Keratinocyte (primary cell): ENCODE measurements at regions not wholly inside any gene's neighbourhood (a gene's known extent, or its start where the extent isn't known, plus 50 kb on each side); places are given as distances from the start of the nearest gene placed in this dataset.

ENCODE experiments used
- DNase-seq: peaks from one replicate; pipeline ENCODE4 v3.0.0-alpha.2; 2011; ENCODE audit warnings: low read depth, missing footprints, low spot score
- FAIRE-seq: peaks from 2 replicates; lab custom pipeline; 2011; peaks lifted over from hg19 to GRCh38; lab: Jason Lieb, UNC
- H2AFZ ChIP-seq: 2 replicates; pipeline ENCODE4 v1.6.0; 2012; ENCODE audit warnings: low read length, control low read depth, inconsistent platforms; ENCODE audit not compliant: control insufficient read depth
- H3K27ac ChIP-seq: 2 replicates; pipeline ENCODE4 v1.5.1; 2011; ENCODE audit warnings: low read length; ENCODE audit not compliant: control insufficient read depth, insufficient read depth
- H3K27me3 ChIP-seq: 3 replicates; pipeline ENCODE4 v1.6.0; 2011; ENCODE audit warnings: low read length; ENCODE audit not compliant: control insufficient read depth, insufficient read depth; ENCODE audit errors: extremely low read depth
- H3K36me3 ChIP-seq, 2 experiments: 2 replicates in 1 of 2; 3 replicates in 1 of 2; pipeline ENCODE4 v1.5.1; 2011; ENCODE audit warnings: low read length in 2 of 2, mild to moderate bottlenecking in 1 of 2; ENCODE audit not compliant: control insufficient read depth in 2 of 2, insufficient read depth in 2 of 2; ENCODE audit errors: extremely low read depth in 1 of 2
- H3K4me1 ChIP-seq: 3 replicates; pipeline ENCODE4 v1.5.1; 2011; ENCODE audit warnings: low read length; ENCODE audit not compliant: control insufficient read depth, insufficient read depth; ENCODE audit errors: extremely low read depth
- H3K4me2 ChIP-seq: 3 replicates; pipeline ENCODE4 v1.6.0; 2011; ENCODE audit warnings: low read depth, low read length; ENCODE audit not compliant: control insufficient read depth, insufficient read depth; ENCODE audit errors: extremely low read depth
- H3K4me3 ChIP-seq, 3 experiments: fragments of 200-600 bp in 1 of 3; sonication (generic) in 1 of 3; 2 replicates in 2 of 3; 3 replicates in 1 of 3; pipeline ENCODE4 v1.5.1; 2011 to 2016; ENCODE audit warnings: low read length in 3 of 3, mild to moderate bottlenecking in 3 of 3, control low read depth in 2 of 3, inconsistent platforms in 1 of 3, low read depth in 1 of 3, mixed read lengths in 1 of 3, mixed run types in 1 of 3, moderate library complexity in 1 of 3; ENCODE audit not compliant: control insufficient read depth in 2 of 3, insufficient read depth in 2 of 3; ENCODE audit errors: extremely low read depth in 1 of 3
- H3K79me2 ChIP-seq: 2 replicates; pipeline ENCODE4 v1.6.0; 2012; ENCODE audit warnings: low read length; ENCODE audit not compliant: control insufficient read depth, insufficient read depth
- H3K9ac ChIP-seq: 3 replicates; pipeline ENCODE4 v1.6.0; 2011; ENCODE audit warnings: low read length; ENCODE audit not compliant: control insufficient read depth, insufficient read depth; ENCODE audit errors: extremely low read depth
- H3K9me1 ChIP-seq: 3 replicates; pipeline ENCODE4 v1.6.0; 2011; ENCODE audit warnings: low read length; ENCODE audit not compliant: control insufficient read depth, insufficient read depth; ENCODE audit errors: extremely low read depth
- H3K9me3 ChIP-seq: 2 replicates; pipeline ENCODE4 v1.5.1; 2012; ENCODE audit warnings: low read depth, low read length; ENCODE audit not compliant: control insufficient read depth
- H4K20me1 ChIP-seq: 3 replicates; pipeline ENCODE4 v1.6.0; 2011; ENCODE audit warnings: low read length; ENCODE audit not compliant: control insufficient read depth, insufficient read depth; ENCODE audit errors: extremely low read depth
- EZH2 ChIP-seq: IDR thresholded peaks from one replicate; pipeline ENCODE4 v1.6.1; 2012; ENCODE audit warnings: inconsistent platforms, mild to moderate bottlenecking, low read length, moderate library complexity
- dilution Hi-C: fragments of 300-500 bp; cut with MboI; formaldehyde crosslinking; loops from one replicate; pipeline ENCODE4 v1.7.0; 2020; ENCODE audit warnings: low sequenced_read_pairs; ENCODE audit not compliant: extremely low pct_ligation_motif_present
- TF ChIP-seq, protein P1 (sequence below), 3 experiments: IDR thresholded peaks in 1 of 3; conservative IDR thresholded peaks in 1 of 3; optimal IDR thresholded peaks in 1 of 3; 2 replicates in 2 of 3; 3 replicates in 1 of 3; pipeline versions ENCODE3 to v1.5.1; 2011; ENCODE audit warnings: low read length in 3 of 3, mild to moderate bottlenecking in 3 of 3, moderate library complexity in 2 of 3, control low read depth in 1 of 3, inconsistent platforms in 1 of 3; ENCODE audit not compliant: insufficient read depth in 2 of 3; ENCODE audit errors: extremely low read depth in 1 of 3

DNA sequence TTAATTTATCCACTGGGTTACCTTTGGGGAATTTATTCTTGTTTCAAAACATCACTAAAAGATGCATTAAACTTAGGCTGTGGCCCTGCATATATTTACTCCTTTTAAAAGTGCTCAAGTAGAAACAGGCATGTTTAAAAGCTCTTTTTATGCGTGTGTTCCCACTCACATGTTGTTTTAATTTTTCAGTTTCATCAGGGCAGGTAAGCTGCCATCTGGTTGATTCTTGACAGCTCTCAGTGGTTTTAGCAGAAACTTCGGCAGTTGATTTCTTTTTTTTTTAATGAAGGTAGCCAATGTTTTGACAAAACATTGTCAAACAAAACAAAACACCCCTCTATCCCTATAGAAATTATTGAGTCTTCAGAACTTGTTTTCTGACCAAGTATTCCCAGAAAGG lies 89.6 kb upstream of the LGR5 start:
- Histone ChIP-seq H3K9me1 (no peaks in the 10 kb centered on the region), H3K79me2 (no peaks in the 10 kb centered on the region), H3K4me3 (no peak overlapping the region), H3K4me2 (no peak overlapping the region), H3K27me3 (peaks cover 4% of the 10 kb centered on the region), H3K27ac (no peak overlapping the region), H3K36me3 (no peaks in the 10 kb centered on the region), H4K20me1 (no peaks in the 10 kb centered on the region), H3K9ac (no peak overlapping the region), H3K9me3 (no peaks in the 10 kb centered on the region), H3K4me1 (no peaks in the 10 kb centered on the region), H2AFZ (no peak overlapping the region)
- FAIRE-seq, result no peak
- dilution Hi-C loops, result no loop called here
- no peak for TF ChIP-seq EZH2
- TF ChIP-seq, protein P1, sequence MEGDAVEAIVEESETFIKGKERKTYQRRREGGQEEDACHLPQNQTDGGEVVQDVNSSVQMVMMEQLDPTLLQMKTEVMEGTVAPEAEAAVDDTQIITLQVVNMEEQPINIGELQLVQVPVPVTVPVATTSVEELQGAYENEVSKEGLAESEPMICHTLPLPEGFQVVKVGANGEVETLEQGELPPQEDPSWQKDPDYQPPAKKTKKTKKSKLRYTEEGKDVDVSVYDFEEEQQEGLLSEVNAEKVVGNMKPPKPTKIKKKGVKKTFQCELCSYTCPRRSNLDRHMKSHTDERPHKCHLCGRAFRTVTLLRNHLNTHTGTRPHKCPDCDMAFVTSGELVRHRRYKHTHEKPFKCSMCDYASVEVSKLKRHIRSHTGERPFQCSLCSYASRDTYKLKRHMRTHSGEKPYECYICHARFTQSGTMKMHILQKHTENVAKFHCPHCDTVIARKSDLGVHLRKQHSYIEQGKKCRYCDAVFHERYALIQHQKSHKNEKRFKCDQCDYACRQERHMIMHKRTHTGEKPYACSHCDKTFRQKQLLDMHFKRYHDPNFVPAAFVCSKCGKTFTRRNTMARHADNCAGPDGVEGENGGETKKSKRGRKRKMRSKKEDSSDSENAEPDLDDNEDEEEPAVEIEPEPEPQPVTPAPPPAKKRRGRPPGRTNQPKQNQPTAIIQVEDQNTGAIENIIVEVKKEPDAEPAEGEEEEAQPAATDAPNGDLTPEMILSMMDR (optimal IDR thresholded peaks at IDR 0.05 in 1 of 3, IDR thresholded peaks at IDR 0.05 in 1 of 3, conservative IDR thresholded peaks at IDR 0.05 in 1 of 3; ENCODE audit: extremely low read depth in 1 of 3, insufficient read depth in 2 of 3, low read length in 3 of 3), result no peak
- DNase-seq, result no peak

DNA sequence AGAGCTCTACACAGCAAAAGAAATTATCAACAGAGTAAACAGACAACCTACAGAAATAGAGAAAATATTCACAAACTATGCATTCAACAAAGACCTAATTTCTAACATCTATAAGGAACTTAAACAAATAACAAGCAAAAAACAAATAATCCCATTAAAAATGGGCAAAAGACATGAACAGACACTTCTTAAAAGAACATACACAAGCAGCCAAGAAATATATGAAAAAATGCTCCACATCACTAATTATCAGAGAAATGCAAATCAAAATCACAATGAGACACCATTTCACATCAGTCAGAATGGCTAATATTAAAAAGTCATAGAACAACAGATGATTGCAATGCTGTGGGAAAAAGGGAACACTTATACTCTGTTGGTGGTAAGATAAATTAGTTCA lies 100.7 kb upstream of the LGR5 start:
- Histone ChIP-seq H3K36me3 (no peaks in the 10 kb centered on the region), H3K4me2 (no peak overlapping the region), H3K9ac (no peak overlapping the region), H4K20me1 (no peaks in the 10 kb centered on the region), H3K4me3 (no peak overlapping the region), H3K9me3 (no peaks in the 10 kb centered on the region), H3K27ac (no peak overlapping the region), H3K27me3 (no peaks in the 10 kb centered on the region), H3K4me1 (no peaks in the 10 kb centered on the region), H2AFZ (no peak overlapping the region), H3K9me1 (no peaks in the 10 kb centered on the region), H3K79me2 (no peaks in the 10 kb centered on the region)
- dilution Hi-C loops, result no loop called here
- TF ChIP-seq EZH2, result no peak
- TF ChIP-seq, protein P1 (optimal IDR thresholded peaks at IDR 0.05 in 1 of 3, IDR thresholded peaks at IDR 0.05 in 1 of 3, conservative IDR thresholded peaks at IDR 0.05 in 1 of 3; ENCODE audit: extremely low read depth in 1 of 3, insufficient read depth in 2 of 3, low read length in 3 of 3), result no peak
- DNase-seq (no peak), FAIRE-seq (no peak)
